ENCODE measurements at regions not wholly inside any gene's neighbourhood (a gene's known extent, or its start where the extent isn't known, plus 50 kb on each side); places are given as distances from the start of the nearest gene placed in this dataset.
"Not testable (repeated sequence)": the region's sequence is repeated elsewhere in the genome, so short reads cannot be mapped to it uniquely, and the experiment has no call there.

- no peak for DNase-seq (ENCODE audit: low spot score)
Observed at GRCh38 chr17:71437166-71437565, 683.7 kb upstream of the SOX9 start.

- DNase-seq (ENCODE audit: low spot score): no peak
Observed at GRCh38 chr17:71438631-71439146, 682.1 kb upstream of the SOX9 start.

- DNase-seq (ENCODE audit: low spot score): no peak
Observed at GRCh38 chr17:71440513-71440912, 680.3 kb upstream of the SOX9 start.

DNA sequence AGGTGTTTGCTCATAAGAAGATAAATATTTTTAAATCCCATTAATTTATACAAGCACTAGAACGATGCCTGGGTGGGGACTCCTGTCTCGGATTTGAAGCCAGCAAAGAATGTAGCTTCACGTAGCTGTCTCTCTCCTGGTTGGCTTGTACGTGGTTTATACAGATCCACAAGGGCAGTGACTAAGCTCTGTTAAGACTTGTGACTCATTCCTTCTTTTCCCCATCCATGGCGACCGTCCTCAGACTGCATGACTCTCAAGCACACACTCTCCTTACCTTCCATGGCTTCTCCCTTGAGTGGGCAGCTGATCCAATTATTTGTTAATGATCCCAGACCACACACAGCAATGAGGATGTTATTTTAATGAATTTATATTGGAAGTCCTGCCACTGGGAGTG is 679.7 kb upstream of the SOX9 start:
- no peak for DNase-seq (ENCODE audit: low spot score)

DNA sequence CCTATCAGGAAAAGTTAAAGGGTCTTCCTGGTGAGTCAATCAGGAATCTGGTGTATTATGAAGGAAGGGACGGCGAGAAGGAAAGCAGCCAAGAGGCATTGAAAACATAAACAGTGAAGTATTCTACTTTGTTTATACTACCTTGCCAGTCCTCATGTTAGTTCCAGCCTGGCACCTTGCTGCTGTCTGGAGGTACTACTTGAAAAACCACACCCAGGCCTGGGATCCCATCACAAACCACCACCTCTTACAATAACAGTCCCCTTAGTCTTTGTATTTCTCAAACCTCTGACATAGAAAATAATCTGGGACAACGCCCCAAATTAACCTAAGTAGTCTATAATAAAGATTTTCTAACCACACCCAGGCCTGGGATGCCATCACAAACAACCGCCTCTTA is 676.7 kb upstream of the SOX9 start:
- DNase-seq (ENCODE audit: low spot score): no peak

- no peak for DNase-seq (ENCODE audit: low spot score)
Observed at GRCh38 chr17:71446645-71447437, 674.0 kb upstream of the SOX9 start.

- DNase-seq (ENCODE audit: low spot score): no peak
Observed at GRCh38 chr17:71447644-71448043, 673.2 kb upstream of the SOX9 start.

DNA sequence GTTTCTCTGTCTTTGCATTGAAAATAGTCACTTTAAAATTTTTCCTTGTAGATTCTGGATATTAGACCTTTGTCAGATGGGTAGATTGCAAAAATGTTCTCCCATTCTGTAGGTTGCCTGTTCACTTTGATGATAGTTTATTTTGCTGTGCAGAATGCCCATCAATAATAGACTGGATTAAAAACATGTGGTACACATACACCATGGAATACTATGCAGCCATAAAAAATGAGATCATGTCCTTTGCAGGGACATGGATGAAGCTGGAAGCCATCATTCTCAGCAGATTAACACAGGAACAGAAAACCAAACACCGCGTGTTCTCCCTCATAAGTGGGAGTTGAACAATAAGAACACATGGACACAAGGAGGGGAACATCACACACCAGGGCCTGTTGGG is 670.2 kb upstream of the SOX9 start:
- DNase-seq (ENCODE audit: low spot score): not testable (repeated sequence)

- DNase-seq (ENCODE audit: low spot score): no peak
Observed at GRCh38 chr17:71453876-71454422, 666.9 kb upstream of the SOX9 start.

GRCh38 chr17:71455219-71455618 is 665.6 kb upstream of the SOX9 start:
- no peak for DNase-seq (ENCODE audit: low spot score)

DNA sequence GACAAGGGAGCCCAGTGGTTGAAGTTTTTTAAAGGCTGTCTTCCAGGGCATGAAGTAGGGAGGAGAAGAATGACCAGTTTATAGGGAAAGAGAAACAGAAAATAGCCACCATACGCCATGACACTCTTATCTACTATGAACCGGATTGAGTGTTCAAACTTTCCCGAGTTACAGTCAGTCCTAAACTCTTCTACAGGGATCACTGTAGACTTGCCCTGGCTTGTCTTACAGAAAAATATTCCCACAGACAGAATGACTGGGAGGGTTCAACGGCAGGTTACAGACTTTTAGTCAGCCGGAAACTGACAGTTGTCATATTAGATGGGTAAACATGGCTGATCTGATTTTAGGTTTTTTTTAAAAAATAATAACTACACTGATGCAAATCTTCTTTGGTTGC is 662.5 kb upstream of the SOX9 start:
- DNase-seq (ENCODE audit: low spot score): no peak

- DNase-seq (ENCODE audit: low spot score): no peak
Observed at GRCh38 chr17:71460943-71461342, 659.9 kb upstream of the SOX9 start.

GRCh38 chr17:71461498-71462169 is 659.2 kb upstream of the SOX9 start:
- DNase-seq (ENCODE audit: low spot score): no peak

DNA sequence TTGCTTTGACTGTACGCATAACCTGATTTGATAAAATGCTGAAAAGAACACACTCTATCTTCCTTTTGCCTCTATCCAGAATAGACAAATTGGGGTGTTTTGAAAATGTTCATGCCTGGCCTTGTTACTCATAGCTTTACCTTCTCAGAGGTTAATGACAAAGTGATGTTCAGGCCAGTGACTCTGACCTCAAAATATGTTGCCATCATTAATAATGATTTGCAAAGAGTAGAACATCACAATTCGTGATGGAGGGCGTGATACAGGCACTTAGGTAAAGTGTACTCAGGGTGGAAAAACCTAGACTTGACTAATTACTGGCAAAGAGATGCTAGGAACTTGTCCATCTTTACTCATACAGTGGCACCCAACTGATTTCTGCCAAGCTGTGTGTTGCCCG is 656.6 kb upstream of the SOX9 start:
- no peak for DNase-seq (ENCODE audit: low spot score)

GRCh38 chr17:71464751-71465150 is 656.1 kb upstream of the SOX9 start:
- no peak for DNase-seq (ENCODE audit: low spot score)

DNA sequence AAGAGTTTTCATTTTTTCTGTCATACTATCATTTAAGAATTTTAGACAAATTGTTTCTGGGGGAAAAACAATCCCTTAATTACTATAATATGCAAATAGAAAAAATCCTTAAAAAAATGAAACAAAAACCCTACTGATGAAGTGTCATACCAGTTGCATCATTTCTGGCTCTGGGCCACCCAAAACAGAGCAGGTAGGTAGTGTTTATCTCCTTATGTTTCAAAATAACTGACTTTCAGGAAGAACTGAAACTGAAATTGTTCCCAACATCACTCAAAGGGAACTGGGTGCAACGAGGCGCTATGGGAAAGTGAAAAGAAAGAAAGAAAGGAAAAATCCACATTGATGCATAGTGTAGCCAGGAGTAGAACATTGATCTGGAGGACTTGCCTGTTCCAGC is 653.1 kb upstream of the SOX9 start:
- no peak for DNase-seq (ENCODE audit: low spot score)

- no peak for DNase-seq (ENCODE audit: low spot score)
Observed at GRCh38 chr17:71470062-71470461, 650.8 kb upstream of the SOX9 start.

DNA sequence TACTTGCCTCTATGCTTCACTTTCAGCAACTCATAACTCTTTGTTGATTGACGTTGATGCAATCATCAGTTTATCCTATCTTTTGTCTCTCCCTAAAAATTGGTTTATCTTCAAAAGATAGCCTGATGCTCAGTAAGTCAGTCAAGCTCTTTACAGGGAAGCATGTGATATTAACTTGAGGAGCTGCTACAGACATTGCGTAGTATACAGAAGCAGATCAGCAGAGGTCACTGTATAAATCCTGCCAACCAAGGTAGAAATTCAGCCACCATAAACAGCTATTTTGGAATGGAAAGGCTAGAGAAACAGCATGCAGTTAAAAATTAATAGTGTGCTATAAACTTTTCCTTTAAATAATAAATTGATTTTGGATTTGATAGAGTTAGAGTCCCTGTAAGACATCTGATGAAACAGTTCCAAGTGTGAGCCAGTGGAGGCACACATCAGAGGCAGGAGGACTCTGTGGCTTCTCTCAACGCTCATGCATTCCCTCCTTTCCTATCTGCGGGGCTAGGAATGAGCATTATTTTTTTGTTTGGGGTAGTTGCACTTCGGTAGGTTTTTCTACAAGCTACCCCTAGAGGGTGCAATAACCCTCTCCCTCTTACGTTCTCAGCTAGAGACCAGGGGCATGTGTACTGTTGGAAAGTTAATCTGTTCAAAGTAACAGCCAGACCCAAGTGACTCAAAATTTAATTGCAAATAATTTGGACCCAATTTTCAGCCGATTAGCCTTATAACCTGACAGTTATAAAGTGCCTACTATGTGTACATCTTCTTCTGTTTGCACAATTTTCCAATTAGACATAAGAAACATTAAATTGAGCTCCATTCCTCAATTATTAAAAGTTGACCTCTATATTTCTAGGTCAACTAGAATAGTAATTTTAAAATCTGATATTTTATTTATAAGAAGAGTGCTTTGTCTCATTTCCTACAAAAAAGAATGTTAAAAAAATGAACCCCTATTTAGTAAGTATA is 647.7 kb upstream of the SOX9 start:
- DNase-seq (ENCODE audit: low spot score): no peak

- no peak for DNase-seq (ENCODE audit: low spot score)
Observed at GRCh38 chr17:71477356-71477755, 643.5 kb upstream of the SOX9 start.

GRCh38 chr17:71480099-71480498 is 640.7 kb upstream of the SOX9 start:
- DNase-seq (ENCODE audit: low spot score): no peak

GRCh38 chr17:71482625-71483024 is 638.2 kb upstream of the SOX9 start:
- no peak for DNase-seq (ENCODE audit: low spot score)

GRCh38 chr17:71484546-71484945 is 636.3 kb upstream of the SOX9 start:
- no peak for DNase-seq (ENCODE audit: low spot score)

Measured in hematopoietic multipotent progenitor cell treated with erythropoietin and hydrocortisone succinate and interleukin-3 and kit ligand, for 15 days (in vitro differentiated cells).